HG02943 (cell line): ENCODE measurements at regions not wholly inside any gene's neighbourhood (a gene's known extent, or its start where the extent isn't known, plus 50 kb on each side); places are given as distances from the start of the nearest gene placed in this dataset.

Experiments
- ATAC-seq: cut with Tn5 transposase; IDR thresholded peaks from one replicate; pipeline ENCODE4 v1.9.1; 2021; ENCODE audit warnings: mild to moderate bottlenecking, low read depth, moderate library complexity; ENCODE audit not compliant: unreplicated experiment

DNA sequence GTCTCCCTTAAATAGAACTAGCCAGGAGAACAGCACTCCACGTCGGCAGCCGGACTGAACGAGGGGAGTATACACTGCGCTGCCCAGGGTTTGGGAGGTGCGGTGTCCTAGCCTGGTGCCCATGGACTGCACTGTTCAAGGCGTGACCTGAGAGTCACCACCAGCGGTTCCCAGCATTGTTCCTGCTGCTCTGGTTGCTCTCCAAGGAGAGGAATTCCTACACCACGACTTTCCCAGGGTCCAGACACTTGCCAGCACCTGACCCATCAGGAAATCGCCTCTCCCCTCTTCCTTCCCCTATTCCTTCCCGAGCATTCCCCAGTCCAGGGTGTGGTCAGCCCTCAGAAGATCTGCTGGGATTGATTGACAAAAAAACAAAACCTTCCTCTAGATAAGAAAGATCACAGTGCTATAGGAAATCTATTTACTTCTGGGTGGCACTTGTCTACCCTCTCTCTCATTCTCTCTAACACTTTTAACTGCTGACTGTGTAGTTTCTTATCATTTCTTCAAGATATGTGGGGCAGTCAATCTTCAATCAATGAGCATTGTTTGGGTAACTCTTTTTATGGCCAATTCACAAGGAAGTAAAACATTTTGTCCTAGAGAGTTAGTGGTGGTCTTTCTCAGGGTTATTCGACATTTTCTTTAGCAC, 297.8 kb upstream of the ACTBL2 start:
- no peak for ATAC-seq

DNA sequence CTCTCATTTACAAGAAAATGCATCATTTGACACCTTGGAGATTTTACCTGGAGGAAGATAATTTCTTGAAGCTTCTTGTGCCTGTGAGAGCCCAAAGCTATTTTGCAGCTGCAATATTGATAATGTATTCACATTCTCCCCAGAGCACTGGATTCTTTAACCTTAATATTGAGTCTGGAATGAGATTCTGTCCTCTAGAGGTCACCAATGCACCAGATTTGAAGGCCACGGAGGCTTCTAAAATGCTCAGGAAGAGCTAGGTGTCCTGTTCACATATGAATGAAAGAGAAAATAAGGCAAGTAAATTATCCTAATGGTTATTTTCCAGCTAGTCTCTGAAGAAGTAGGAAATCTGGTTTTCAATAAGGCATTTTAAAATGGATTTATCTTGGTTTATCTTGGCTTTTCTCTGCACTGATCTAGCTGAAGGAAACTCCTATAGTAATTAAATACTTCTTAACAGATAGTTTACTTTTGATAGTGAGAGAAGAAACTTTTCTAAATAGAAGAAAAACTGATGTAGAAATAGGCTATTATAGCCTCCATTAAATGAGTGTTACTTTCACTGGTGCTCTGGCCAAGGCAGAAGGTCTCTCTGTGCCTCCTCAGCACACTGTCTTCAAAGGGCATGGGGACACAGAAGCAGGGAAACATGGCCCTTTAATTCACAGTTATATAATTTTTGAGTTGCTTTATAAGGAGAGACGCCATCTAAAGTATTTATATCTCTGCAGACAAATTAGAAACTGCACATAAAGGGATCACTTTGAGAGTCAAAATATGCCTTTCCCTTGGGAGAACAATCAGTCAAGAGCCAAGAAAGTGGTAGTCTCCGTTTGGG, 297.0 kb upstream of the ACTBL2 start:
- peak; percentile 73 for ATAC-seq

DNA sequence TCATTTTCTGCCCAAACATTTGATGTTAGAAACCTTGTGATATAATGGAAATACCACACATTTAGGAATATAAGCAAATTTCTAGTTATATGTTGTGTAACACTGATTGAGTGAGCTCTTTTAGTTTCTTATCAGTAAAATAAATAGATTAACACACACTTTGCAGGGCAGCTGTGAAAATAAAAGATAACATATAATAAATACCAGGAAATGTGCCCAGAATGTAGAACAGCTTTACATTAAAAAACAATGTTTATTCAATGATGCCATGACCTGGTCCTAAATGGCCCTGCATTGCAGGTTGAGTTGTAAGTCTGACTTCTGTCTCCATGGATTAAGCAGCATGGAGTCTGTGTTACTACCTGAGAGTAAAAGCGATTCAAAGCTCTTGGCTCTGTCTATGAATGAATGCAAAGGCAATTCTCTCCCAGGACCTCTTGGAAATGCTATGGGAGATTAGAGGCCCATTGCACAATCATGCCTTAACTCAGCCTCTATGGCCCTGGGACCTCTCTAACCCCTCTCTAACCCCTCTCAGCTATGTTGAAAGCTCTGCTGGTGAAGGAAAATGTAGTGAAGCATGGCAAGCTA, 296.0 kb upstream of the ACTBL2 start:
- ATAC-seq = no peak

DNA sequence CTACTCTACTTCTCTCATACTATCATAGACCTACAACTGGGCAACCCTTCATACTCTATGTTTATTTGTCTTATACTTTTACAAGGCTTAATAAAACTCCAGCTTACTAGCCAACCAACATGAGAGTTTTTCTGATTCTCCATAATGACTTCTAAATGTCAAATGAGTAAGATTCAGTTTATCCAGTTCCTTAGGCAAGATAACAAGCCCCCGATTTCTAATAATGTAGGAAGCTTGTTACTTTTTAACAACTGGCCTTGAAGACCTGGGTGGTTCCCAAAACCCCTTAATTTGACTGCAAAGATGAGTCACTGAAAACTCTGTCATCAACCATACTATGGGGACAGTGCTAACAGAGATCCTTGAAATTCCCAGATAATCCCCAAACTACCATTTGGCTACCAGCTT, 294.6 kb upstream of the ACTBL2 start:
- no peak for ATAC-seq

DNA sequence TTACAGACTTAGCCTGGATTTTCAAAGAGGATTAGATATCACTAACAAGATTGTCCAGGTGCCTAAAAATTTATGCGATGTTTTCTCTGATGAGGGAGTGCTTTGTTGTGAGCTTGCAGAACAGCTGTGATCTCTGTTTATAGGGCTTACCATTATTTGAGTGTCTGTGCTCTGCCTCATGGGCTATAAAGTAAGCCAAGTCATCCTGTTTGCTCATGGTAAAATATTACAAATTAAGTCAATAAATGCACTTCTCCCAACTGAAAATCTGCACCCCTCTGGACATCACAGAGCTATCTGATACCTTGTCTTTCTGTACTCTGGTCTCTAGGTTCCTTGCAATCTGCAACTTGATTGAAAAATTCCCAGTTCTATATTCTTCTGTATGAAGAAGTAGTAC, 293.4 kb upstream of the ACTBL2 start:
- ATAC-seq = no peak

DNA sequence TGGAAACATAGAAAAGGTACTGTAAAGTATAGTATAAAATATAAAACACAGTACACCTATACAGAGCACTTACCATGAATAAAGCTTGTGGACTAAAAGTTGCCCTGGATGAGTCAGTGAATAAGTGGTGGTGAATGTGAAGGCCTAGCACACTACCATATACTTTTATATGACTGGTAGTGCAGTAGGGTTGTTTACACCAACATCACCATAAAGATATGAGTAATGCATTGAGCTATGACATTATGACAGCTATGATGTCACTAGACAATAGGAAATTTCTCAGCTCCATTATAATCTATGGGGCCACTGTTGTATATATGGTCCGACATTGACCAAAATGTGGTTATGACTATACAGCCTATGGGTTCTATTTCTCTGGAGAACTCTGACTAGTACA, 291.8 kb upstream of the ACTBL2 start:
- no peak for ATAC-seq

DNA sequence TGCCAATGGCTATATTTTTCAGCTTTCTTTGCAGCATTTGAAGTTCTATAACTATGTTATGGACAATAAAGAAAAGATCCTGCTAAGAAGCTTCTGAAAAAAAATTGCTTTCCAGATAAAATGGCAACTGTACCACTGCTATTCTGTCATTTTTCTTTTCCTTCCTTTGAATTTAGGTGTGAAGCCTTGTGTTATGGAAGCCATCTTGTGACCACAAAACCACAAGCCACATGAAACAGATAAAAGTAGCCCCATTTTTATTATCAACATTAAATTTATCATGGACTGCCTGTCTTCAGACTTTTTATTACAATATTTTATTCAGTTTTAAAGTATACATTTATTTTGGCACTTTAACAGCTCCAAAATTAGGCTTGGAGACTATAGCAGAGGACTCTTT, 289.9 kb upstream of the ACTBL2 start:
- ATAC-seq = no peak

DNA sequence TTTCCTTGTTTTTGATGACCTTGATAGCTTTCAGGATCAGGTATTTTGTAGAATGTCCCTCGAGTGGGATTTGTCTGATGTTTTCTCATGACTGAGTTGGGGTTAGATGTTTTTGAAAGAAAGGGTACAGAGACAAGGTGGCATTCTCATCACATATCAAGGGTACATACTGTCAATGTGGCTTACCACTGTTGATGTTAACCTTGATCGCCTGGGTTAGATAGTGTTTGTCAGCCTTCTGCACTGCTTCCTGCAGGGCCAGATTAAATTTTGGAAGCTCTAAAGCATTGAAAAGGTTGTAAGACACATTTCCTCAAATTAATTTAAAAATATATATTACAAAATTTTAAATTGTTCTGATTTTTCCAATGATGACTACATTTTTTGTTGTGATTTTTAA, 287.4 kb upstream of the ACTBL2 start:
- ATAC-seq = no peak

DNA sequence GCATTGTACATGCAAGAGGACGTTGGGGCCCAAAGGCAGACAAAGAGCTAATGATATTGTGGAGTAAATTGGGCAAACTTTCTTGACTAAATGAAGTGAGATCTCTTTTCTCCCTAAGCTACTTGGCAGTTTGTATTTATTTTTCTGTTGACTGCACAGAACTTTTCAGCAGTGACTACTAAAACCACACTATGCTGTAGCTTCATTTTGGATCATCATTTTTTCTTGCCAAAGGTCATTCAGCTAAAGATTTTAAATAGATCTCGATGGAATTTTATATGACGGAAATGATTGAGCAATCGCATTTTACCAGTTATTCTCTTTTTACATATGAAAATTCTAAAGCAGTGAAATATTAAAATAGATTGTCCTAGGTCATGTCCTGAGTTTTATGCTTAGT, 286.1 kb upstream of the ACTBL2 start:
- ATAC-seq = no peak

DNA sequence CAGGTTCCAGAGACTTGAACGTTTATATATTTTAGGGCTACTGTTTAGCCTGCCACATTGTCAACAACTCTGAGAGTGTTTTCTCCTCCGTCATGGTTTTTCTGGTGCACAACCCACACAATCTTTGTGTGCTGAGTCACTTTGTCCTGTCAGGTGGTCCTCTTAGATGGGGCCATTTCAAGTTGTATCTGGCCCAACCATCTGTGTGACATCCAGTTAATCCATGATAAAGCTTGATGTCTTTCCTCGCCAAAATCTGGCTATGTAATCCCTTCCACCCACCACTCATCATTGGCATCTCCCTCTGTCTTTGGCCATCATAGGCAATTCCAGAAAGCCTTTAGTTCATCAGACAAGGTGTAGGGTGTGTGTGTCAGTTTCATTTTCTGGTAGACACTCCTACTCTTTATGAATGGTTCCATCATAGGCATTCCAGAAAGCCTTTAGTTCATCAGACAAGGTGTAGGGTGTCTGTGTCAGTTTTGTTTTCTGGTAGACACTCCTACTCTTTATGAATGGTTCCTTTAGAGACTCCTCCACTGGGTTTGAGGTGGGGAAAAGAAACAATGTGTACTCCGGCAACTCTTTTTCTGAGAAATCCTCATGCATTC, 282.0 kb upstream of the ACTBL2 start:
- no peak for ATAC-seq

DNA sequence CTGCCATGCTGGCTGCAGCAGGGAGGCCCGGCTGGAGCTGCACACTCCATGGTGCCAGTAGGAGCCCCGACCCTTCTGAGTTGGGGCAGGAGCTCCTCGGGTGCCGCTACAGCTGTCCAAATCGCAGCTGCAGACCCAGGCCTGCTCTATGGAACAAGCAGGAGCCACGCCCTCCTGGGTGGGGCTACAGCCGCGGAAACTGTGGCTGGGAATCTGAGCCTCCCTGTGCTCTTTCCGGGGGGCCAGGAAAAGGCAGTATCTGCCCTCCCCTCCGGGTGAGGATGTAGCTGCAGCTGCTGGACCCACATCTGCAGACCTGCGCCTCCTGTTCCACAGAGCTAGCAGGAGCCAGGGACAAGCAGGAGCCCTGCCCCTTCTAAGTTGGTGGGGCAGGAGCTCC, 278.9 kb upstream of the ACTBL2 start:
- no peak for ATAC-seq

DNA sequence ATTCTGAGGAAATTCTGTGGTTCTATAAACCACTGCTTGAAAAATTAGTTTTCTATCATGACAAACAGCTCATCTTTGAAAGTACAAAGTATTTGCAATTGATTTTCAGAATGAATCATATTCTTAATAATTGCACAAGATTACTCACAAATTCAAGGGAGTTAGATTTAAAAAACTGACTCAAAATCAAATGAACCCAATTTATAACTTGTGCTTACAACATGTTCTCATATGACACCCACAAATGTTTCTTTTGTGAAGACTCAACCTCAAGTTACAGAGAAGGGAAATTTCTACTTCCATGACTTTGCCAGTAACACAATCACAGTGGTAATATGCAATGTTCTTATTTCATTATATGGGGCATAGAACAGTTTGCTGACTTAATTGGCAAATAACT, 272.0 kb upstream of the ACTBL2 start:
- ATAC-seq = no peak

DNA sequence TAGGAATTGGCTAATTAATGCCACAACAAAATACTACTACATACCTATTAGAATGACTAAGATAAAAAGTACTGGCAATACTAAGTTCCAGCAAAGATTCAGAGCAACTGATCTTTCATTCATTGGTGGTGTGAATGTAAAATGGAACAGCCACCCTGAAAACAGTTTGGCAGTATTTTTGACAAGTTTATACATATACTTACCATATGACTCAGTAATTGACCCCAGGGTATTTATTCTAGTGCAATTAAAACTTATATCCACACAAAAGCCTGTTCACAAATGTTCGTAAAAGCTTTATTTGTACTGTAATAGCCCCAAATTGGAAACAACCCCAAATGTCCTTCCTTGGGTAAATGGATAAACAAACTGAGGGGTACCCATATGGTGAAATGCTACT, 270.8 kb upstream of the ACTBL2 start:
- no peak for ATAC-seq

DNA sequence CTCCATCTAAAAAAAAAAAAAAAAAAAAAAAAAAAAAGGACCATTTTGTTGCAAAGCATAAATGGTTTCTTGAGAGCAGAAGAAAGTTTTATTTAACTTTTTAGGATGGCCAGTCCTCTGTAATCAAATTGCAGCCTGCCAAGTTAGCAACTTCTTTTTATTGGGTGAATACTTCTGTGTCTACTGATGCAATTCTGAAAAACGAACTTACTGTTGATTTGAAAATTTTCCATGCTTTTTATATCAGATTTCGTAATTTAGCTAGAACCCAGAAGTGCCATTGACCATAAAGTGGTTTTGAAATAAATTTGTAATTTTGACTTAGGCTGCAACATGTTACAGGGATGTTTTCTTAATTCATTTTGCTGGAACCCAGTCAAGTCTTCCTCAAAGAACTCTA, 269.1 kb upstream of the ACTBL2 start:
- ATAC-seq = no peak

DNA sequence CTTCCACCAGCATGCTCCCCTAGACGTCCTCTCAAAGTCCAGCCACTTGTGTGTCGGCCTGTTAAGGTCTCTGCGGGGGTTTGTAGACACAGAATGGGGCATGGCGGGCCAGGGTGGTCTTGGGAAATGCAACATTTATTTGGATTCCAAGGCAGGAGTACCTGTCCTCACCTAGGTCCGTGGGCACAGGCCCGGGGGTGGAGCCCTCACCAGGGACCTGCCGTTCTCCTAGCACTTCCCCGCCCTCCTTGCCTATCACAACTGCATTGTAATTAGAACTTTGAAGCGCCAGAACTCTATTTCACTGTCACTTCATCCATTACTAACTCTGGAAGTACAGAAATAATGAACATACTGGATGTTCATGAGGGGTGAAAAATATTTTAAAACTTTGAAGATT, 268.3 kb upstream of the ACTBL2 start:
- no peak for ATAC-seq

DNA sequence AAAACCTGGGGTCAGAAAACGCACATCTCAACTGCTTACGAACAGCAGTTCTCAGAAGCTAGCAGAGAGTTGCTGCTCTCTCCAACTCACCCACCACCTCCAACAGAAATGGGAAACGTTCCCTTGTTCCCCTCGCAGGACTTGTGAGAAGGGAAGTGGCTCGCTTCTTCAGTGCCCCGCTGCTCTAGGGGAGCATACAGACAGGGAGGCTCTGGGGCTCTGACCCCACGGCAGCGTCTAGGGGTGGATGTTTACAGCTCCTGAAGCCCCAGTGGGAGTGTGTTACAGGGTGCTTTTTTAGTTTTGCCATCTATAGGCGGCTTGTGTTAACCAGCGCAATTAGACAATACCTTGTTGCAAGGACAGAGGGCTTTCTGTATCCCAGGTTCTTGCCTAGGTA, 267.7 kb upstream of the ACTBL2 start:
- no peak for ATAC-seq

DNA sequence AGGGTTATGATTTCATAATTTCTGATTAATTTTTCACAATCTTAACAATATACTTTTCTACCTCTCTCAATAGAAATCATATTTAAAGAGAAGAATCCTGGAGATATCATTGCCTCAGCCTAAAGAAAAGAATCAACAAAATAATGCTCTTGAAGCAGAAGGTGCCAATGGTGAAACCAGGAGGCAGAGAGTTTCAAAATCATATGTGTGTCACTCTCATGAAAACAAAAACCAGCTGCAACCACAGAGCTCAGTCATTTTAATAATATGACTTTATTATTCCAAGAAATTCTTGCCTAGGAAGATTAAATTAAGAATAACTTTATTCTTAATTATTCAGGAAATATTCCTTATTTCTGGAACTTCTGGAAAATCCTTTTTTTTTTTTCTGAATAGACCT, 266.8 kb upstream of the ACTBL2 start:
- ATAC-seq = no peak

DNA sequence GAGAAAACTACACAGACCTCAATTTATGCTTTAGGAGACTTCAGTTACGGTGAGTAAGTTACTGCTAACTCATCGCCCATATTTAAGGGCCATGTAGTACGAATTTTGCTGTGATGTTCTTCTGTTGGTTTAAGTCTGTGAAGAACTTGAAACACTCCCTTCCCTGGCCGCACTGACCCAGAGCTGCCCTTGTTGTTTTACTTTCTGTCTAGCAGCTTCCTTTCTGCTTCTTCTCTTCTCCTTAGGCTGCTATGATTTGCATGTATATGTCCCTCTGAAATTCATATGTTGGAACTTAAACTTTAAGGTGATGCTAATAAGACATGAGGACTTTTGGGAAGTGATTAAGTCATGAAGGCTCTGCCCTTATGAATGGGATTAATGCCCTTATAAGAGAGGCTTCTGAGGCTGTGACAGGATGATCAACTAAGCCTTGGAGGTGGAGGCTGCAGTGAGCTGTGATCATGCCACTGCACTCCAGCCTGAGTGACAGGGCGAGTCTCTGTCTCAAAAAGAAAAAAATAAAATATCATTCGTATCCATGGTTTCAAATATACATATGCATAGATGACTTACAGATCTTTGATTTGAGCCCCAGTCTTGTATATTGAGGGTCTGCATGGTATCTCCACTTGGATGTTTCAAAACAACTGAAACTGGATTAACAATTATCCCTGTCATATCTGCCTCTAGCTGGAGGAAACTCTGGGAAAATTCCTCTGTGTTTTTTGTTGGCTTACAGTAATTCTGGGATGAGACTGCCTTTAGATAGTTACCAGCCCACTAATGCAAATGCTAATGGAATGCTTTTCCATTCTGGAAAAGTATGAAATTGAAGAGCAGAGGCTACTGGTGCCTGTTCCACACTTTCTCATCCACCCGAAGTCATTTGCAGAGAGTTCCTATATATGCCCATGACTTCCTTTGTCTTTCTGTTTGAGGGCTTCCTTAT, 263.4 kb upstream of the ACTBL2 start:
- no peak for ATAC-seq

DNA sequence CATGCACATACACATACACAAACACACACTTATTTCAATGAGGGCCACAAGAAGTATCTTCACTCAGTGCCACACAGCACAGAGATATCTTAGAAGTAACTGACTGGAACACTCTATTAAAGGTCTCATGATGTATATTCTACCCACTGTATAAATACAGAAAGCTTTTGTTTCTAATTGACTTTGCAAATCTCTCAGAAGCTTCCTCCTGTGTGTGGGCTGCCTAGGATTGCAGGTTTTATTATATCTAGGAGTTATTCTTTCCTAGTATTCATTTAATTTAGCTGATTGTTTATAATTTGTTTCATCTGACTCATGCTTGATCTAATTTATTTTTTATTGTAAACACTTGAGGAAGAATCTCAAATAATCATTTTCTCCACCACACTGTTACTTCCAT, 262.4 kb upstream of the ACTBL2 start:
- no peak for ATAC-seq

DNA sequence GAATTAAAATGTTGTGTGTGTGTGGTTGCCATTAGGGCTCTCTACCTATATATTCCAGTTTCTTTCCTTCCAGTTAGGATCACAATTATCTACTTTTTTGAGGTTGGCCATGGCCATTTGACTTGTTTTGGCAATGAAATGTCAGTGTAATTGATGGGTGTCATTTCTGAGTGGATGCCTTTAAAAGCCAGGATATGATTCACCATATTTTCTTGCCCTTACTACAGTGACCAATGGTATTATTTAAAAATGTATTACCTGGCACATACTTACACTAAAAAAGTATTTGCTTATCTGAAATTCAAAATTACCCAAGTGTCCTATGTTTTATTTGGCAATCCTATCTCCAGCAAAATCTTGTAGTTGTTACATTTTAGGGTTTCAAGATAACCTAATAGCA, 258.7 kb upstream of the ACTBL2 start:
- ATAC-seq = no peak
